T-helper 2 cell treated with Interferon-gamma antibody and Interleukin-4, amounts not matched to agents 100 ng/mL and 5 ng/mL, for 36 hours (primary cell): ENCODE measurements at regions not wholly inside any gene's neighbourhood (a gene's known extent, or its start where the extent isn't known, plus 50 kb on each side); places are given as distances from the start of the nearest gene placed in this dataset.
"Not testable (repeated sequence)": the region's sequence is repeated elsewhere in the genome, so short reads cannot be mapped to it uniquely, and the experiment has no call there.

ENCODE experiments used
- intact Hi-C: fragments of 100-400 bp; cut with micrococcal nuclease; formaldehyde crosslinking; loops from one replicate; pipeline ENCODE4 v1.15.1; 2023

GRCh38 chr6:79810871-79811270 lies 136.5 kb downstream of the ELOVL4 start:
- intact Hi-C loops = loop anchor here (5.0 kb wide), 1 partner anchor 56 kb away; no protein-coding TSS in a partner anchor

GRCh38 chr6:79810185-79810705 lies 137.1 kb downstream of the ELOVL4 start:
- intact Hi-C loops = loop anchor here (5.0 kb wide), 1 partner anchor 57 kb away; no protein-coding TSS in a partner anchor

GRCh38 chr6:79808921-79809320 lies 138.4 kb downstream of the ELOVL4 start:
- intact Hi-C loops = no loop called here

GRCh38 chr6:79806661-79807060 lies 140.7 kb downstream of the ELOVL4 start:
- intact Hi-C loops = not testable (repeated sequence)

GRCh38 chr6:79804732-79805131 lies 142.6 kb downstream of the ELOVL4 start:
- intact Hi-C loops = no loop called here

- intact Hi-C loops = no loop called here
Observed at GRCh38 chr6:79803917-79804316, 143.4 kb downstream of the ELOVL4 start.

- intact Hi-C loops = no loop called here
Observed at GRCh38 chr6:79802657-79803300, 144.6 kb downstream of the ELOVL4 start.

GRCh38 chr6:79801362-79801761 lies 146.0 kb downstream of the ELOVL4 start:
- intact Hi-C loops = no loop called here

GRCh38 chr6:79798841-79799240 lies 148.5 kb downstream of the ELOVL4 start:
- intact Hi-C loops = no loop called here

- intact Hi-C loops = no loop called here
Observed at GRCh38 chr6:79797912-79798311, 149.4 kb downstream of the ELOVL4 start.

GRCh38 chr6:79797163-79797764 lies 150.1 kb downstream of the ELOVL4 start:
- intact Hi-C loops = no loop called here

- intact Hi-C loops = no loop called here
Observed at GRCh38 chr6:79796197-79796596, 151.2 kb downstream of the ELOVL4 start.

GRCh38 chr6:79789896-79790295 lies 157.5 kb downstream of the ELOVL4 start:
- intact Hi-C loops = no loop called here

- intact Hi-C loops = no loop called here
Observed at GRCh38 chr6:79788756-79789155, 157.6 kb downstream of the SH3BGRL2 start.

GRCh38 chr6:79787626-79788025 lies 156.5 kb downstream of the SH3BGRL2 start:
- intact Hi-C loops = no loop called here

- intact Hi-C loops = no loop called here
Observed at GRCh38 chr6:79784395-79784753, 153.2 kb downstream of the SH3BGRL2 start.

- intact Hi-C loops = no loop called here
Observed at GRCh38 chr6:79783670-79784394, 152.7 kb downstream of the SH3BGRL2 start.

GRCh38 chr6:79782792-79783580 lies 151.9 kb downstream of the SH3BGRL2 start:
- intact Hi-C loops = no loop called here

- intact Hi-C loops = no loop called here
Observed at GRCh38 chr6:79781916-79782315, 150.8 kb downstream of the SH3BGRL2 start.

GRCh38 chr6:79780881-79781280 lies 149.8 kb downstream of the SH3BGRL2 start:
- intact Hi-C loops = no loop called here

GRCh38 chr6:79778816-79779215 lies 147.7 kb downstream of the SH3BGRL2 start:
- intact Hi-C loops = loop anchor here (1.0 to 5.0 kb wide), 6 partner anchors 35 to 1973 kb away; partner anchors contain the start of genes BCKDHB, HMGN3 and TENT5A
